Upper lobe of right lung (tissue), 1 donor: ENCODE measurements at regions not wholly inside any gene's neighbourhood (a gene's known extent, or its start where the extent isn't known, plus 50 kb on each side); places are given as distances from the start of the nearest gene placed in this dataset.

Source experiments
- ATAC-seq: fragments of 200-7000 bp; cut with Tn5 transposase; one replicate; pipeline ENCODE4 v1.9.1; 2020; ENCODE audit warnings: mild to moderate bottlenecking, moderate library complexity
- DNase-seq: peaks from one replicate; pipeline ENCODE4 v3.0.0-alpha.2; 2020
- H3K27ac ChIP-seq: fragments of 200-600 bp; one replicate; pipeline ENCODE4 v1.8.0; 2022
- H3K27me3 ChIP-seq: fragments of 200-600 bp; one replicate; pipeline ENCODE4 v1.8.0; 2022; ENCODE audit warnings: mild to moderate bottlenecking
- H3K36me3 ChIP-seq: fragments of 200-600 bp; one replicate; pipeline ENCODE4 v1.8.0; 2022
- H3K4me1 ChIP-seq: fragments of 200-600 bp; one replicate; pipeline ENCODE4 v1.8.0; 2022
- H3K4me3 ChIP-seq: fragments of 200-600 bp; one replicate; pipeline ENCODE4 v1.8.0; 2022; ENCODE audit warnings: mild to moderate bottlenecking
- H3K9me3 ChIP-seq: fragments of 200-600 bp; one replicate; pipeline ENCODE4 v1.8.0; 2022
- intact Hi-C: fragments of 100-400 bp; cut with DNase I; formaldehyde crosslinking; loops from one replicate; pipeline ENCODE4 v1.11.0; 2022
- TF ChIP-seq, protein P1 (sequence below): fragments of 200-600 bp; IDR thresholded peaks from one replicate; pipeline ENCODE4 v1.8.0; 2022; ENCODE audit warnings: antibody characterized with exemption
- donor health status: DM: no; HTN: yes; CAD: no; lungs with severe emphysema.

- no peak overlapping the region for H3K27ac ChIP-seq
- ATAC-seq (no peak), DNase-seq (no peak)
- H3K9me3 ChIP-seq = peaks cover 7% of the 10 kb centered on the region
- no peaks in the 10 kb centered on the region for H3K36me3 ChIP-seq
- H3K27me3 ChIP-seq = no peaks in the 10 kb centered on the region
- H3K4me1 ChIP-seq = no peaks in the 10 kb centered on the region
- TF ChIP-seq, protein P1, sequence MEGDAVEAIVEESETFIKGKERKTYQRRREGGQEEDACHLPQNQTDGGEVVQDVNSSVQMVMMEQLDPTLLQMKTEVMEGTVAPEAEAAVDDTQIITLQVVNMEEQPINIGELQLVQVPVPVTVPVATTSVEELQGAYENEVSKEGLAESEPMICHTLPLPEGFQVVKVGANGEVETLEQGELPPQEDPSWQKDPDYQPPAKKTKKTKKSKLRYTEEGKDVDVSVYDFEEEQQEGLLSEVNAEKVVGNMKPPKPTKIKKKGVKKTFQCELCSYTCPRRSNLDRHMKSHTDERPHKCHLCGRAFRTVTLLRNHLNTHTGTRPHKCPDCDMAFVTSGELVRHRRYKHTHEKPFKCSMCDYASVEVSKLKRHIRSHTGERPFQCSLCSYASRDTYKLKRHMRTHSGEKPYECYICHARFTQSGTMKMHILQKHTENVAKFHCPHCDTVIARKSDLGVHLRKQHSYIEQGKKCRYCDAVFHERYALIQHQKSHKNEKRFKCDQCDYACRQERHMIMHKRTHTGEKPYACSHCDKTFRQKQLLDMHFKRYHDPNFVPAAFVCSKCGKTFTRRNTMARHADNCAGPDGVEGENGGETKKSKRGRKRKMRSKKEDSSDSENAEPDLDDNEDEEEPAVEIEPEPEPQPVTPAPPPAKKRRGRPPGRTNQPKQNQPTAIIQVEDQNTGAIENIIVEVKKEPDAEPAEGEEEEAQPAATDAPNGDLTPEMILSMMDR = no peak
- intact Hi-C loops = no loop called here
- no peak overlapping the region for H3K4me3 ChIP-seq
Measured at GRCh38 chr15:35195031-35195430, 109.9 kb upstream of the NANOGP8 start.

DNA sequence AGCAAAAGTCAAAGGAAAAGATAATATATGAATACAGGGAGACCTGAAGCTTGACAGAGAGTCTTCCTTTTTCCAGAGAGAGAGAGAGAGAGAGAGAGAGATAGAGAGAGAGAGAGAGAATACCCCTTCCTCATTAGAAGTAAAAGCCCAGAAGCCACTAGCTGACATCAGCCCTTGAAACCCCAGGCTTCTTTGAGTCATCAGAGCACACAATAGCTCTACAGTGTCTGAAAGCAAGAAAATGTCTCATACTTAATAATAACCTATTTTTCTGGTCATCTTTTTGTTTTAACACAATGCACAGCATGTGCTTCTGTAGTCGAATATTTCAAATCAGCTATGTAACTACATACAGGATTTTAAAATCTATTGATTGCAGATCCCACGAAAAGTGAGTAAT is 109.2 kb upstream of the NANOGP8 start:
- no peaks in the 10 kb centered on the region for H3K4me1 ChIP-seq
- no peaks in the 10 kb centered on the region for H3K36me3 ChIP-seq
- ATAC-seq (no peak), DNase-seq (no peak)
- H3K27me3 ChIP-seq = no peaks in the 10 kb centered on the region
- TF ChIP-seq, protein P1 = no peak
- intact Hi-C loops = no loop called here
- H3K9me3 ChIP-seq = peaks cover 7% of the 10 kb centered on the region
- H3K27ac ChIP-seq = no peak overlapping the region
- H3K4me3 ChIP-seq = no peak overlapping the region

DNA sequence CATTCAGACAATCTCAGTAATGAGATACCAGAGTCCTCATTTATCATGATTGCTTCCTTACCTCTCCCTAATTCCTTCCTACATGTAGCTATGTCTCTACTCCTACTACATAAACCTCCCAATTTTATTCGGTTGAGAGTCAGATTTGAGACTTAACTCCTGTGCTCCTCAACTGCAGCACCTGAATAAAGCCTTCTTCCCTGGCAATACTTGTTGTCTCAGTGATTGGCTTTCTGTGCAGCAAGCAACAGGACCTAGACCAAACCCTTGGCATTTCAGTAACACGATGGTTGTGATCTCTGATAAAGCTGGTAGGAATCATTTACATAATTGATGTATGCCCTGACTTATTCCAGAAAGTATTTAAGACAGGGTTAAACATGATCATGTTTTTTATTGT is 106.7 kb upstream of the NANOGP8 start:
- Histone ChIP-seq H3K4me3 (no peak overlapping the region), H3K27ac (no peak overlapping the region), H3K27me3 (no peaks in the 10 kb centered on the region), H3K36me3 (no peaks in the 10 kb centered on the region), H3K4me1 (no peaks in the 10 kb centered on the region), H3K9me3 (peaks cover 7% of the 10 kb centered on the region)
- DNase-seq (no peak), ATAC-seq (no peak)
- TF ChIP-seq, protein P1 = no peak
- intact Hi-C loops = no loop called here

- H3K36me3 ChIP-seq = no peaks in the 10 kb centered on the region
- H3K27me3 ChIP-seq = no peaks in the 10 kb centered on the region
- no peak overlapping the region for H3K27ac ChIP-seq
- TF ChIP-seq, protein P1 = no peak
- no peak for ATAC-seq
- DNase-seq = no peak
- no peaks in the 10 kb centered on the region for H3K9me3 ChIP-seq
- no peak overlapping the region for H3K4me3 ChIP-seq
- intact Hi-C loops = no loop called here
- H3K4me1 ChIP-seq = no peaks in the 10 kb centered on the region
Measured at GRCh38 chr15:35186346-35186745, 101.3 kb upstream of the NANOGP8 start.

DNA sequence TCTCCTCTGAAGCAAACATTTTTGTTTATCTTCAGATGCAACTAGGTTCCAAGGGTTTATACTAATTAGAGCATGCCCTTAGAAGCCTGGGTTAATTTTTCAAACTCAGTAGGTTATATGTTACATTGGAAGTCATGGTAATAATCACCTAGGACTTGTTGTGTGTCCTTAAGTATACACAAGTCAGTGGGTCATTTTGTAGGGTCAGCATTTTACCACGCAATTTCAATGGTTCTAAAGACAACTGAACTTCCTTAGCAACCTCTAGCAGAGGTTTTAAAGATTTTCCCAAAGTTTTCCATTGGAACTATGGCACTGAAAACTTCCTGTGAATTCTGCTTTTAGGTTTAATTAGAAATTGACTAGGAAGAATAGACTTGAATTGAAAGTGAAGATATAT is 99.6 kb upstream of the NANOGP8 start:
- Histone ChIP-seq H3K27ac (no peak overlapping the region), H3K36me3 (no peaks in the 10 kb centered on the region), H3K9me3 (no peaks in the 10 kb centered on the region), H3K4me1 (no peaks in the 10 kb centered on the region), H3K4me3 (no peak overlapping the region), H3K27me3 (no peaks in the 10 kb centered on the region)
- DNase-seq (no peak), ATAC-seq (no peak)
- intact Hi-C loops = no loop called here
- TF ChIP-seq, protein P1 = no peak

DNA sequence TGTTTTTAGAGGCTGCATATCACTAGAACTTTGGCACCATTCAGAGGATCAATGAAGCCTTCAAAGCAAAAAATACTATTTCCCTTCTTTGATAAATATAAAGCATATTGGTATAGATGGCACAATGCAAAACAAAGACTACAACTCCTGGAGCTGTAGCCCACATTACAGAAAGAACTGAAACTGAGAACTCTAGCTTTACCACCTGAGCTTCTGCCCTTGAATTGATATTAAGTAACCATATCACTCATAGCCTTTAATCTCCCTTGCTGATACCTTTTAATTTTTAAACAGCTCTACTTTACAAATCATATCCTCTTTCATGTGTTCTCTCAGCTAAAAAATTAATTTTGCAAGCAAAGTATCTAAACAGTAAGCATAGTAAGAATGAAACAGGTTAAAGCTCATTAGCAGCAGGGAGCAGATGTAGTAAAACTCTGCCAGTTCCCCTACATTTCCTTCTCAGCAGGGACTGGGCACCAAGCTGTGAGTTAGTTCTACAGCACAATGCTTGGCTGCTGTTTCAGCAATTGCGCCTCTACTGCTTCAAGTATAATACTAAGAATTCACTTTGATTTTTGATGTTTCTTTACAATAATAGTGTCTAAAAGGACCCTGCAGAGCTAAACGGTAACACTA is 97.9 kb upstream of the NANOGP8 start:
- no peaks in the 10 kb centered on the region for H3K4me1 ChIP-seq
- no peak for ATAC-seq
- TF ChIP-seq, protein P1 = no peak
- H3K36me3 ChIP-seq = no peaks in the 10 kb centered on the region
- DNase-seq = no peak
- intact Hi-C loops = no loop called here
- H3K4me3 ChIP-seq = no peak overlapping the region
- H3K27ac ChIP-seq = no peak overlapping the region
- no peaks in the 10 kb centered on the region for H3K9me3 ChIP-seq
- H3K27me3 ChIP-seq = no peaks in the 10 kb centered on the region
